GM12874 (cell line): ENCODE measurements at regions not wholly inside any gene's neighbourhood (a gene's known extent, or its start where the extent isn't known, plus 50 kb on each side); places are given as distances from the start of the nearest gene placed in this dataset.

Experiments used
- TF ChIP-seq, protein P1 (sequence below): IDR thresholded peaks from 2 replicates; pipeline ENCODE4 v1.5.1; 2011; ENCODE audit warnings: low read depth, mild to moderate bottlenecking, control low read depth, low read length, moderate library complexity; ENCODE audit not compliant: insufficient read depth

DNA sequence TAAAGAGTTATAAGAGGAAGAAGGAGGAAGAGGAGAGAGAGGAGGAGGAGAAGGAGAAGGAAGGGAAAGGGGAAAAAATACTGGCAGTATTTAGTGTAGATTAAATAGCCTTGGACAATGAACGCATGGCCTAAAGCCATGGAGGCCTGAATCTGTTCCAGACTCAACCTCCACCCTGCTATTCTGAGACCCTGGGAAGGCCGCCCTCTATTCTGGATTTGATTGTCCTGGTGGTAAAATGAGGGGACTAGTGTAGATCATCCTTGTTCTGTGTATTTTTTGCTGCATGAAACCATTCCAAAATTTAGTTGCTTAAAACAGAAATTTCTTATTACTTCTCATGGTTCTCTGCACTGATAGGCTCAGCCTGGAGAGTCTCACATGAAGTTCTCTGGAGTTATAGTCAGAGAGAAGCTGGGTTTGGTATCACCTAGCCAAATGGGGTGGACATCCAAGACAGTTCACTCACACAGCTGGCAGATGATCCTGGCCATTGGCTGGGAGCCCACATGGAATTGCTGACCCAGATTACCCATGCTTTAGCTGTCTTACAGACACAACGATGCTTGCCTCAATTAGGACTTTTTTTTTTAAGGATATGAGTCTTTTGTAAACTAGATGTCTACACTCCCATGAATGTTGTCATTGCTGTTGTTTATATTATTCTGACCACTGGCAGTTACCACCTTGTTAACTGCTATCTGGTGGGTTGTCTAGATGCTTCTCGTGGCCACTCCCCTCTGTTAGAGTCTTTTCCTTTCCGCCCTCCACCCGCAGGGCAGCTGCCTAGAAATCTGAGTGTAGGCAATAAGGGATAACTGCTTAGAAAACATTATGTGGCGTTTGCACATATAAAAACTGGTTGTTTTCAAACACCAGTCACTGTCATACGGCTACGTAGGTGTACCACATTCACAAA, 149.9 kb downstream of the SST start:
- TF ChIP-seq, protein P1, sequence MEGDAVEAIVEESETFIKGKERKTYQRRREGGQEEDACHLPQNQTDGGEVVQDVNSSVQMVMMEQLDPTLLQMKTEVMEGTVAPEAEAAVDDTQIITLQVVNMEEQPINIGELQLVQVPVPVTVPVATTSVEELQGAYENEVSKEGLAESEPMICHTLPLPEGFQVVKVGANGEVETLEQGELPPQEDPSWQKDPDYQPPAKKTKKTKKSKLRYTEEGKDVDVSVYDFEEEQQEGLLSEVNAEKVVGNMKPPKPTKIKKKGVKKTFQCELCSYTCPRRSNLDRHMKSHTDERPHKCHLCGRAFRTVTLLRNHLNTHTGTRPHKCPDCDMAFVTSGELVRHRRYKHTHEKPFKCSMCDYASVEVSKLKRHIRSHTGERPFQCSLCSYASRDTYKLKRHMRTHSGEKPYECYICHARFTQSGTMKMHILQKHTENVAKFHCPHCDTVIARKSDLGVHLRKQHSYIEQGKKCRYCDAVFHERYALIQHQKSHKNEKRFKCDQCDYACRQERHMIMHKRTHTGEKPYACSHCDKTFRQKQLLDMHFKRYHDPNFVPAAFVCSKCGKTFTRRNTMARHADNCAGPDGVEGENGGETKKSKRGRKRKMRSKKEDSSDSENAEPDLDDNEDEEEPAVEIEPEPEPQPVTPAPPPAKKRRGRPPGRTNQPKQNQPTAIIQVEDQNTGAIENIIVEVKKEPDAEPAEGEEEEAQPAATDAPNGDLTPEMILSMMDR, result no peak

- TF ChIP-seq, protein P1, result no peak
Measured at GRCh38 chr3:187519428-187519890, 150.7 kb downstream of the SST start.

DNA sequence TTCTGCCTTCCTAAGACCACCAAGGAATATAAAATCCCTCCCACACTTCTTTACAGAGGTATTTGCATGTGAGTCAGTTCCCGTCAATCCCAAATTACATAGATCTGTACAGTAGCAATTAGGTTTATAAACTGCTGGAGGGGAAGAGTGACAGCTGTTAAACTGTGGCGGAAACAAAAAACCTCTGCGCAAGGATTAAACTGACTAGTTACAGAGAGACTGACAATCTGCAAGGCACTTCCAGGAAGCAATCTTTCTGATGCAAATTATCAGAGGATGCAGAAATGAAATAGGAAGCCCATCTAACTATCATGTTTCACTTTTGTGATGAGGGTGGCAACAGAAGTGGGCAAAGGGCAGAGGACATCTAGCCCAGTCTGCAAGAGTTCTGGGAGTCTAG, 150.4 kb downstream of the RTP4 start:
- TF ChIP-seq, protein P1, result no peak

GRCh38 chr3:187518207-187518606, 150.0 kb downstream of the RTP4 start:
- TF ChIP-seq, protein P1, result no peak

GRCh38 chr3:187516446-187517185, 148.4 kb downstream of the RTP4 start:
- TF ChIP-seq, protein P1, result no peak

GRCh38 chr3:187507905-187508304, 139.7 kb downstream of the RTP4 start:
- TF ChIP-seq, protein P1, result no peak

GRCh38 chr3:187507266-187507665, 139.1 kb downstream of the RTP4 start:
- TF ChIP-seq, protein P1, result no peak
